ENCODE measurements at regions not wholly inside any gene's neighbourhood (a gene's known extent, or its start where the extent isn't known, plus 50 kb on each side); places are given as distances from the start of the nearest gene placed in this dataset.
A peak's percentile ranks its signal among the peaks of the same experiment; 100 is the strongest.
"Not testable (repeated sequence)": the region's sequence is repeated elsewhere in the genome, so short reads cannot be mapped to it uniquely, and the experiment has no call there.

- no peaks in the 10 kb centered on the region for H3K79me2 ChIP-seq (ENCODE audit: insufficient read depth)
- H2AFZ ChIP-seq: no peak overlapping the region
- H3K9ac ChIP-seq: no peak overlapping the region
- no peaks in the 10 kb centered on the region for H3K9me2 ChIP-seq (ENCODE audit: insufficient read depth)
- WGBS, 2 experiments (ENCODE audit: low coverage in 1 of 2, low lambda C conversion rate in 2 of 2, missing lambda C conversion rate in 2 of 2): 80% methylated on average over 6 of the region's 6 CpGs
- H3K9me3 ChIP-seq (ENCODE audit: low read depth): no peaks in the 10 kb centered on the region
- no peaks in the 10 kb centered on the region for H3F3A ChIP-seq (ENCODE audit: insufficient read depth)
- H3K27me3 ChIP-seq (replicated peaks; ENCODE audit: insufficient read depth): no peaks in the 10 kb centered on the region
- H3K36me3 ChIP-seq (ENCODE audit: low read depth): no peaks in the 10 kb centered on the region
- TF ChIP-seq EZH2 (IDR thresholded peaks at IDR 0.05; ENCODE audit: insufficient read depth, poor library complexity, severe bottlenecking) (no peak), EZH2phosphoT487 (IDR thresholded peaks at IDR 0.05; ENCODE audit: insufficient read depth, low read depth) (no peak)
- H3K4me3 ChIP-seq: no peak overlapping the region
- H4K20me1 ChIP-seq (ENCODE audit: insufficient read depth): no peaks in the 10 kb centered on the region
- H3K4me2 ChIP-seq (ENCODE audit: unreplicated experiment): no peak overlapping the region
- no peak for DNase-seq
- H3K4me1 ChIP-seq (ENCODE audit: insufficient read depth): no peaks in the 10 kb centered on the region
- H3K27ac ChIP-seq: no peak overlapping the region
- in situ Hi-C loops (cut with MboI): no loop called here
Measured at GRCh38 chr6:134405386-134406087, 87.6 kb upstream of the SGK1 start.

- H3K9me3 ChIP-seq (ENCODE audit: low read depth); H3K36me3 ChIP-seq (ENCODE audit: low read depth); DNase-seq; H3K4me3 ChIP-seq; H3K4me2 ChIP-seq (ENCODE audit: unreplicated experiment); H3K27ac ChIP-seq; H3K9ac ChIP-seq; H3F3A ChIP-seq (ENCODE audit: insufficient read depth); H3K9me2 ChIP-seq (ENCODE audit: insufficient read depth); H2AFZ ChIP-seq; H4K20me1 ChIP-seq (ENCODE audit: insufficient read depth); H3K79me2 ChIP-seq (ENCODE audit: insufficient read depth); H3K4me1 ChIP-seq (ENCODE audit: insufficient read depth); H3K27me3 ChIP-seq (replicated peaks; ENCODE audit: insufficient read depth); in situ Hi-C loops (cut with MboI): not testable (repeated sequence)
- WGBS, 2 experiments (ENCODE audit: low coverage in 1 of 2, low lambda C conversion rate in 2 of 2, missing lambda C conversion rate in 2 of 2): 97% methylated on average over 10 of the region's 10 CpGs
Measured at GRCh38 chr6:134403312-134403711, 85.4 kb upstream of the SGK1 start.

DNA sequence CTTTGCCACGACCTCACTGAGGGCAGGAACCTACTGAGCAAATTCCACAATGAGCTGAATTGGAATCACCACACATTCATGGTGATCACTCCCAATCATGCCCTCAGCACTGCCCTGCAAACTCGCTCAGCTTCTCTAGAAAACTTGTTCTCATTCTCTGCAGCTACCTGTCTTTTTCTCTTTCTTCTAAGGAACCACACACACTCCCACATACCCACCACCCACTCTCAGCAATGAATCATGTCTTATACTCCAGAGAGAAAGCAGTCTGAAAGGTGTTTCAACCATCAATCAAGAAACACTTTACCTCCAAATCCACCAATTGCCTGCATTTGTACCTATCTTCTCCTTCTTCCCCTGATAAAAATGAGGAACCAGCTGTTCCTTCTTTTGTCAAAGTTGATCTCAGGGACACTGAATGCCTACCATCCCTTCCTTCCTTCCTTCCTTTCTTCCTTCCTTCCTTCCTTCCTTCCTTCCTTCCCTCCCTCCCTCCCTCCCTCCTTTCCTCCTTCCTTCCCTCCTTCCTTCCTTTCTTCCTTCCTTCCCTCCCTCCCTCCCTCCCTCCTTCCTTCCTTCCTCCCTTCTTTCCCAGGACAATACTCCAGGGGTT, 84.6 kb upstream of the SGK1 start:
- no peak overlapping the region for H3K27ac ChIP-seq
- H3K4me2 ChIP-seq (ENCODE audit: unreplicated experiment): no peak overlapping the region
- no peaks in the 10 kb centered on the region for H4K20me1 ChIP-seq (ENCODE audit: insufficient read depth)
- no peaks in the 10 kb centered on the region for H3K9me2 ChIP-seq (ENCODE audit: insufficient read depth)
- H3K4me1 ChIP-seq (ENCODE audit: insufficient read depth): no peaks in the 10 kb centered on the region
- H3K79me2 ChIP-seq (ENCODE audit: insufficient read depth): no peaks in the 10 kb centered on the region
- peak; percentile 14 for DNase-seq
- no peaks in the 10 kb centered on the region for H3K9me3 ChIP-seq (ENCODE audit: low read depth)
- H3K36me3 ChIP-seq (ENCODE audit: low read depth): no peaks in the 10 kb centered on the region
- H2AFZ ChIP-seq: no peak overlapping the region
- no peaks in the 10 kb centered on the region for H3F3A ChIP-seq (ENCODE audit: insufficient read depth)
- H3K9ac ChIP-seq: no peak overlapping the region
- no peak overlapping the region for H3K4me3 ChIP-seq
- no peaks in the 10 kb centered on the region for H3K27me3 ChIP-seq (replicated peaks; ENCODE audit: insufficient read depth)
- TF ChIP-seq EZH2 (IDR thresholded peaks at IDR 0.05; ENCODE audit: insufficient read depth, poor library complexity, severe bottlenecking) (no peak), EZH2phosphoT487 (IDR thresholded peaks at IDR 0.05; ENCODE audit: insufficient read depth, low read depth) (no peak)
- in situ Hi-C loops (cut with MboI): no loop called here
- WGBS, 2 experiments (ENCODE audit: low coverage in 1 of 2, low lambda C conversion rate in 2 of 2, missing lambda C conversion rate in 2 of 2): 82 to 91% methylated on average over 2 of the region's 2 CpGs

DNA sequence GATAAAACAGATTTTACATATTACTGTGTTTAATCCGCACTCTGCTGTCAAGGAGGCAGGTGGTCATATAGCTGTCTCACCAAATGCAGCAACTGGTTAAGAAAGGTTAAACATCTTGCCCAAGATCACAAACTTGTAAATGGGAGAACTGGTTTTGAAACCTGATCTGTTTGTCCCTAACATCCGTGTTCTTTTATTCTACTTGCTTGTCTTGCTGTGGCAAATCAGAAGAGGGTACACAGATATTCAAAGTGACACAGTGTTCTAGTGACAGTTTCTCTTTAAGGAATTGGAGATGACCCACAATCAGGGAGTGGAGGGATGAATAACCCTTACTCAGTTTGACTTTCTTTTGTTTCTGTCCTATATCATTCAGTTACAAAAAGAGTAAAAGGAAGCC, 83.0 kb upstream of the SGK1 start:
- no peaks in the 10 kb centered on the region for H3K4me1 ChIP-seq (ENCODE audit: insufficient read depth)
- H3K9ac ChIP-seq: no peak overlapping the region
- in situ Hi-C loops (cut with MboI): no loop called here
- H2AFZ ChIP-seq: no peak overlapping the region
- H3K27ac ChIP-seq: no peak overlapping the region
- no peaks in the 10 kb centered on the region for H3F3A ChIP-seq (ENCODE audit: insufficient read depth)
- no peak for TF ChIP-seq EZH2 (IDR thresholded peaks at IDR 0.05; ENCODE audit: insufficient read depth, poor library complexity, severe bottlenecking)
- TF ChIP-seq EZH2phosphoT487 (IDR thresholded peaks at IDR 0.05; ENCODE audit: insufficient read depth, low read depth): no peak
- no peak overlapping the region for H3K4me3 ChIP-seq
- no peak overlapping the region for H3K4me2 ChIP-seq (ENCODE audit: unreplicated experiment)
- H3K36me3 ChIP-seq (ENCODE audit: low read depth): no peaks in the 10 kb centered on the region
- no peaks in the 10 kb centered on the region for H3K27me3 ChIP-seq (replicated peaks; ENCODE audit: insufficient read depth)
- no peaks in the 10 kb centered on the region for H3K9me3 ChIP-seq (ENCODE audit: low read depth)
- H4K20me1 ChIP-seq (ENCODE audit: insufficient read depth): no peaks in the 10 kb centered on the region
- no peak for DNase-seq
- H3K79me2 ChIP-seq (ENCODE audit: insufficient read depth): no peaks in the 10 kb centered on the region
- 58 to 66% methylated on average over 2 of the region's 2 CpGs for WGBS, 2 experiments (ENCODE audit: low coverage in 1 of 2, low lambda C conversion rate in 2 of 2, missing lambda C conversion rate in 2 of 2)
- H3K9me2 ChIP-seq (ENCODE audit: insufficient read depth): no peaks in the 10 kb centered on the region
